Panc1 (cell line): ENCODE measurements at regions not wholly inside any gene's neighbourhood (a gene's known extent, or its start where the extent isn't known, plus 50 kb on each side); places are given as distances from the start of the nearest gene placed in this dataset.

Experiments used
- ATAC-seq: fragments of 200-7000 bp; cut with Tn5 transposase; 2 replicates; pipeline ENCODE4 v1.9.1; 2020; ENCODE audit warnings: mild to moderate bottlenecking, moderate library complexity
- BruUV-seq: library from RNA; stranded (reverse); fragments of 400-500 nt; replicated peaks from 2 replicates; lab custom pipeline; 2021; lab: Mats Ljungman, UMichigan
- CTCF ChIA-PET: fragments of 300-600 bp; sonication (Branson Sonifier 250); formaldehyde crosslinking; loops from one replicate; lab custom pipeline; 2022; ENCODE audit warnings: antibody characterized with exemption; lab: Charles Lee
- POLR2A ChIA-PET: fragments of 300-600 bp; sonication (Branson Sonifier 250); formaldehyde crosslinking; loops from one replicate; lab custom pipeline; 2022; ENCODE audit warnings: antibody characterized with exemption; lab: Charles Lee
- DNase-seq: peaks from one replicate; pipeline ENCODE4 v3.0.0-alpha.2; 2010; ENCODE audit warnings: low read depth, low spot score
- H3K27ac ChIP-seq: 2 replicates; pipeline ENCODE4 v1.5.1; 2011; ENCODE audit warnings: mild to moderate bottlenecking, low read length, inconsistent platforms
- H3K27me3 ChIP-seq: fragments of 200-500 bp; sonication (Bioruptor generic); 2 replicates; pipeline ENCODE4 v1.6.0; 2014; ENCODE audit warnings: low read length, inconsistent platforms; ENCODE audit not compliant: control insufficient read depth, insufficient read depth
- H3K36me3 ChIP-seq: fragments of 200-500 bp; sonication (Bioruptor generic); 2 replicates; pipeline ENCODE4 v1.5.1; 2014; ENCODE audit warnings: inconsistent platforms, mild to moderate bottlenecking, low read length, moderate library complexity; ENCODE audit not compliant: control insufficient read depth, insufficient read depth
- H3K4me1 ChIP-seq: 2 replicates; pipeline ENCODE4 v1.5.1; 2011; ENCODE audit warnings: inconsistent platforms, mild to moderate bottlenecking, low read length, moderate library complexity; ENCODE audit not compliant: control insufficient read depth, insufficient read depth
- H3K4me3 ChIP-seq, 2 experiments: 2 replicates each; pipeline ENCODE4 v1.5.1; 2011 to 2012; ENCODE audit warnings: low read depth in 2 of 2, low read length in 2 of 2, mild to moderate bottlenecking in 2 of 2, inconsistent platforms in 1 of 2, moderate library complexity in 1 of 2
- H3K9me3 ChIP-seq: fragments of 200-500 bp; sonication (Bioruptor generic); 2 replicates; pipeline ENCODE4 v1.5.1; 2014; ENCODE audit warnings: low read depth, mild to moderate bottlenecking, inconsistent platforms, low read length, moderate library complexity; ENCODE audit not compliant: control insufficient read depth, insufficient read depth
- CTCF ChIP-seq: fragments of 450-650 bp; IDR thresholded peaks from 2 replicates; pipeline ENCODE4 v1.5.1; 2017; ENCODE audit warnings: mild to moderate bottlenecking
- POLR2AphosphoS5 ChIP-seq: IDR thresholded peaks from 2 replicates; pipeline ENCODE4 v1.6.1; 2012; ENCODE audit warnings: mild to moderate bottlenecking, low read depth, low read length, moderate library complexity
- REST ChIP-seq, 2 experiments: IDR thresholded peaks; 2 replicates each; pipeline ENCODE4 v1.6.1; 2011 to 2012; ENCODE audit warnings: low read depth in 2 of 2, control low read depth in 1 of 2, low read length in 1 of 2, mild to moderate bottlenecking in 1 of 2, moderate library complexity in 1 of 2; ENCODE audit not compliant: insufficient read depth in 1 of 2
- SIN3A ChIP-seq: IDR thresholded peaks from 2 replicates; pipeline ENCODE4 v1.6.1; 2012; ENCODE audit warnings: low read depth, mild to moderate bottlenecking, low read length, moderate library complexity, borderline replicate concordance; ENCODE audit not compliant: insufficient read depth
- TCF7L2 ChIP-seq: IDR thresholded peaks from 2 replicates; pipeline ENCODE4 v1.6.1; 2011; ENCODE audit warnings: mild to moderate bottlenecking, low read depth, low read length, inconsistent platforms
- in situ Hi-C: cut with HindIII; loops from 2 replicates; pipeline ENCODE4 v1.10.0; 2016; ENCODE audit warnings: low sequenced_read_pairs, low pct_unique_long_range_greater_than_20kb
- intact Hi-C: fragments of 100-400 bp; cut with micrococcal nuclease; formaldehyde crosslinking; loops from one replicate; pipeline ENCODE4 v1.10.0; 2022; ENCODE audit not compliant: unreplicated experiment

- ChIA-PET CTCF (no interaction called here), POLR2A (no interaction called here)
- no peaks in the 10 kb centered on the region for H3K27me3 ChIP-seq
- no TSS peak for BruUV-seq
- no peak for TF ChIP-seq TCF7L2
- TF ChIP-seq POLR2AphosphoS5 = no peak
- no peak for TF ChIP-seq REST (IDR thresholded peaks at IDR 0.05; ENCODE audit: insufficient read depth in 1 of 2, low read depth in 2 of 2, low read length in 1 of 2)
- TF ChIP-seq SIN3A = no peak
- no peak for TF ChIP-seq CTCF
- H3K4me3 ChIP-seq = no peak overlapping the region
- no peaks in the 10 kb centered on the region for H3K9me3 ChIP-seq
- H3K27ac ChIP-seq = no peak overlapping the region
- no peak for DNase-seq
- no peaks in the 10 kb centered on the region for H3K4me1 ChIP-seq
- no peak for ATAC-seq
- in situ Hi-C loops = no loop called here
- H3K36me3 ChIP-seq = no peaks in the 10 kb centered on the region
- intact Hi-C loops = no loop called here
Measured at GRCh38 chr20:57805747-57806146, 95.9 kb upstream of the PMEPA1 start.

GRCh38 chr20:57804470-57805250 lies 94.8 kb upstream of the PMEPA1 start:
- in situ Hi-C loops = no loop called here
- no peaks in the 10 kb centered on the region for H3K9me3 ChIP-seq
- BruUV-seq = no TSS peak
- no peak overlapping the region for H3K4me3 ChIP-seq
- H3K27me3 ChIP-seq = no peaks in the 10 kb centered on the region
- intact Hi-C loops = no loop called here
- ChIA-PET POLR2A (no interaction called here), CTCF (no interaction called here)
- TF ChIP-seq CTCF (no peak), SIN3A (no peak), TCF7L2 (no peak), POLR2AphosphoS5 (no peak), REST (IDR thresholded peaks at IDR 0.05; ENCODE audit: insufficient read depth in 1 of 2, low read depth in 2 of 2, low read length in 1 of 2) (no peak)
- DNase-seq = no peak
- ATAC-seq = no peak
- no peaks in the 10 kb centered on the region for H3K4me1 ChIP-seq
- no peak overlapping the region for H3K27ac ChIP-seq
- H3K36me3 ChIP-seq = no peaks in the 10 kb centered on the region
